Body of pancreas (tissue), 4 donors: ENCODE measurements at regions not wholly inside any gene's neighbourhood (a gene's known extent, or its start where the extent isn't known, plus 50 kb on each side); places are given as distances from the start of the nearest gene placed in this dataset.
"Not testable (repeated sequence)": the region's sequence is repeated elsewhere in the genome, so short reads cannot be mapped to it uniquely, and the experiment has no call there.

Source experiments
- ATAC-seq: fragments of 150-250 bp; one replicate; pipeline ENCODE4 v1.9.1; 2016
- DNase-seq, 4 donors: peaks; one replicate each; pipeline ENCODE4 v3.0.0-alpha.2; 2019
- H3K27ac ChIP-seq, 4 donors: fragments of 200-600 bp; sonication (generic); 1 replicate in 3 of 4; 2 replicates in 1 of 4; pipeline versions ENCODE4 v1.5.1 to v1.6.1; 2016 to 2019; ENCODE audit warnings: mild to moderate bottlenecking in 1 of 4, mixed read lengths in 1 of 4, moderate library complexity in 1 of 4
- H3K27me3 ChIP-seq, 2 donors: fragments of 200-600 bp; sonication (generic); one replicate each; pipeline ENCODE4 v1.6.0; 2016; ENCODE audit warnings: mild to moderate bottlenecking in 1 of 2
- H3K36me3 ChIP-seq, 2 donors: fragments of 200-600 bp; sonication (generic); replicated peaks in 1 of 2; 2 replicates each; pipeline ENCODE4 v1.5.1; 2016; ENCODE audit warnings: low read depth in 2 of 2; ENCODE audit not compliant: insufficient read depth in 1 of 2
- H3K4me1 ChIP-seq: fragments of 200-600 bp; sonication (generic); one replicate; pipeline ENCODE4 v1.6.0; 2016
- H3K4me3 ChIP-seq, 2 donors: fragments of 200-600 bp; sonication (generic); 1 replicate in 1 of 2; 2 replicates in 1 of 2; pipeline ENCODE4 v1.5.1; 2016 to 2019
- H3K9me3 ChIP-seq, 3 donors: fragments of 200-600 bp; sonication (generic); 1 replicate in 2 of 3; 2 replicates in 1 of 3; pipeline ENCODE4 v1.5.1; 2016
- CTCF ChIP-seq, 7 experiments: fragments of 450-650 bp in 4 of 7; fragments of 200-600 bp in 3 of 7; sonication (generic) in 3 of 7; IDR thresholded peaks; one replicate each; pipeline ENCODE4 v1.5.1; 2016 to 2019; ENCODE audit warnings: antibody characterized with exemption in 7 of 7
- POLR2A ChIP-seq, 3 donors: fragments of 450-650 bp; IDR thresholded peaks; one replicate each; pipeline ENCODE4 v1.6.1; 2016; ENCODE audit warnings: antibody characterized with exemption in 3 of 3, mild to moderate bottlenecking in 2 of 3
- WGBS, 2 donors: methylation state at CpG; one replicate each; pipeline ENCODE4 v1.1.5; 2017; 5-methylcytosine and 5-hydroxymethylcytosine counted together
- intact Hi-C: fragments of 100-400 bp; cut with DNase I; formaldehyde crosslinking; loops from one replicate; pipeline ENCODE4 v1.15.1; 2023

- Histone ChIP-seq H3K4me3 (no peak overlapping the region), H3K4me1 (no peaks in the 10 kb centered on the region), H3K36me3 (no peaks in the 10 kb centered on the region), H3K27me3 (no peaks in the 10 kb centered on the region), H3K27ac (no peak overlapping the region), H3K9me3 (peaks cover 0 to 9% (median 0%) of the 10 kb centered on the region in 3 donors)
- 48 to 53% methylated on average over 3 of the region's 3 CpGs for WGBS, 2 donors
- intact Hi-C loops: no loop called here
- no peak for ATAC-seq
- no peak for TF ChIP-seq POLR2A (IDR thresholded peaks at IDR 0.05)
- TF ChIP-seq CTCF (IDR thresholded peaks at IDR 0.05): no peak
- DNase-seq: peak in 1 of 4 donors; percentile 4
Observed at GRCh38 chr7:19899529-19899928, 126.1 kb upstream of the TMEM196 start.

GRCh38 chr7:19882893-19883292 is 109.5 kb upstream of the TMEM196 start:
- H3K27ac ChIP-seq, DNase-seq, ATAC-seq, H3K4me1 ChIP-seq, intact Hi-C loops, H3K4me3 ChIP-seq, H3K27me3 ChIP-seq, H3K36me3 ChIP-seq, H3K9me3 ChIP-seq: not testable (repeated sequence)
- WGBS, 2 donors: 82 to 95% methylated on average over 4 to 11 of the region's 11 CpGs

GRCh38 chr7:19872094-19872493 is 98.7 kb upstream of the TMEM196 start:
- H3K36me3 ChIP-seq: no peaks in the 10 kb centered on the region
- H3K4me1 ChIP-seq: no peaks in the 10 kb centered on the region
- H3K4me3 ChIP-seq: no peak overlapping the region
- 73 to 85% methylated on average over 1 of the region's 1 CpG for WGBS, 2 donors
- H3K27ac ChIP-seq: no peak overlapping the region
- H3K27me3 ChIP-seq: no peaks in the 10 kb centered on the region
- TF ChIP-seq POLR2A (IDR thresholded peaks at IDR 0.05): no peak
- TF ChIP-seq CTCF (IDR thresholded peaks at IDR 0.05): no peak
- ATAC-seq (no peak), DNase-seq (no peak)
- no peaks in the 10 kb centered on the region for H3K9me3 ChIP-seq
- intact Hi-C loops: no loop called here

GRCh38 chr7:19871102-19871501 is 97.7 kb upstream of the TMEM196 start:
- WGBS, 2 donors: 87 to 90% methylated on average over 2 of the region's 2 CpGs
- Histone ChIP-seq H3K27me3 (no peaks in the 10 kb centered on the region), H3K4me1 (no peaks in the 10 kb centered on the region), H3K4me3 (no peak overlapping the region), H3K9me3 (no peaks in the 10 kb centered on the region), H3K36me3 (no peaks in the 10 kb centered on the region), H3K27ac (no peak overlapping the region)
- ATAC-seq (no peak), DNase-seq (no peak)
- no peak for TF ChIP-seq POLR2A (IDR thresholded peaks at IDR 0.05)
- TF ChIP-seq CTCF (IDR thresholded peaks at IDR 0.05): no peak
- intact Hi-C loops: no loop called here

GRCh38 chr7:19869979-19870378 is 96.6 kb upstream of the TMEM196 start:
- H3K9me3 ChIP-seq: no peaks in the 10 kb centered on the region
- H3K4me1 ChIP-seq: no peaks in the 10 kb centered on the region
- WGBS, 2 donors: 90 to 91% methylated on average over 3 of the region's 3 CpGs
- H3K27ac ChIP-seq: no peak overlapping the region
- H3K36me3 ChIP-seq: no peaks in the 10 kb centered on the region
- no peak for ATAC-seq
- TF ChIP-seq CTCF (IDR thresholded peaks at IDR 0.05) (no peak), POLR2A (IDR thresholded peaks at IDR 0.05) (no peak)
- intact Hi-C loops: no loop called here
- no peaks in the 10 kb centered on the region for H3K27me3 ChIP-seq
- no peak for DNase-seq
- no peak overlapping the region for H3K4me3 ChIP-seq
